Stimulated activated CD8-positive, alpha-beta memory T cell treated with anti-CD3 and anti-CD28 coated beads, Interleukin-7, amount 100 ng/mL, for 1 hour (primary cell): ENCODE measurements at regions not wholly inside any gene's neighbourhood (a gene's known extent, or its start where the extent isn't known, plus 50 kb on each side); places are given as distances from the start of the nearest gene placed in this dataset.
"Not testable (repeated sequence)": the region's sequence is repeated elsewhere in the genome, so short reads cannot be mapped to it uniquely, and the experiment has no call there.

Experiments used
- DNase-seq, 2 donors: peaks; one replicate each; pipeline ENCODE4 v3.0.0-alpha.2; 2020; ENCODE audit warnings: low read depth in 2 of 2

- DNase-seq = not testable (repeated sequence)
Observed at GRCh38 chr3:14272959-14273560, 94.4 kb downstream of the LSM3 start.

- DNase-seq = no peak
Observed at GRCh38 chr3:14273901-14274611, 95.4 kb downstream of the LSM3 start.

- no peak for DNase-seq
Observed at GRCh38 chr3:14274612-14274936, 96.0 kb downstream of the LSM3 start.

- DNase-seq = no peak
Observed at GRCh38 chr3:14274999-14275961, 96.7 kb downstream of the LSM3 start.

- DNase-seq = no peak
Observed at GRCh38 chr3:14275962-14276909, 97.6 kb downstream of the LSM3 start.

- DNase-seq = no peak
Observed at GRCh38 chr3:14277557-14277956, 98.9 kb downstream of the LSM3 start.

- DNase-seq = no peak
Observed at GRCh38 chr3:14278265-14278798, 99.7 kb downstream of the LSM3 start.

GRCh38 chr3:14278799-14279625, 100.4 kb downstream of the LSM3 start:
- DNase-seq = no peak

- no peak for DNase-seq
Observed at GRCh38 chr3:14279626-14280061, 101.0 kb downstream of the LSM3 start.

- no peak for DNase-seq
Observed at GRCh38 chr3:14280326-14280725, 101.7 kb downstream of the LSM3 start.

- no peak for DNase-seq
Observed at GRCh38 chr3:14281053-14281452, 102.4 kb downstream of the LSM3 start.

- DNase-seq = no peak
Observed at GRCh38 chr3:14282001-14282705, 103.5 kb downstream of the LSM3 start.

- no peak for DNase-seq
Observed at GRCh38 chr3:14282706-14283075, 104.1 kb downstream of the LSM3 start.

- DNase-seq = no peak
Observed at GRCh38 chr3:14283092-14283812, 104.6 kb downstream of the LSM3 start.

- DNase-seq = no peak
Observed at GRCh38 chr3:14283813-14284438, 105.3 kb downstream of the LSM3 start.

GRCh38 chr3:14284694-14285547, 106.3 kb downstream of the LSM3 start:
- DNase-seq = no peak

GRCh38 chr3:14285548-14285925, 106.9 kb downstream of the LSM3 start:
- no peak for DNase-seq
